NCI-H446 (cell line): ENCODE measurements at regions not wholly inside any gene's neighbourhood (a gene's known extent, or its start where the extent isn't known, plus 50 kb on each side); places are given as distances from the start of the nearest gene placed in this dataset.

ENCODE experiments used
- DNase-seq, 2 experiments: peaks; one replicate each; lab custom pipeline; 2025; lab: John Stamatoyannopoulos, UW

- no peak for DNase-seq
Measured at GRCh38 chr3:55175423-55175822, 247.6 kb upstream of the LRTM1 start.

GRCh38 chr3:55174747-55175146 is 246.9 kb upstream of the LRTM1 start:
- no peak for DNase-seq

GRCh38 chr3:55173504-55173903 is 245.6 kb upstream of the LRTM1 start:
- DNase-seq = no peak

- DNase-seq = no peak
Measured at GRCh38 chr3:55172913-55173312, 245.1 kb upstream of the LRTM1 start.

GRCh38 chr3:55170444-55170843 is 242.6 kb upstream of the LRTM1 start:
- DNase-seq = no peak

GRCh38 chr3:55169608-55170072 is 241.8 kb upstream of the LRTM1 start:
- DNase-seq = no peak

- DNase-seq = no peak
Measured at GRCh38 chr3:55169161-55169560, 241.3 kb upstream of the LRTM1 start.

GRCh38 chr3:55167586-55168317 is 239.9 kb upstream of the LRTM1 start:
- DNase-seq = no peak

- DNase-seq = no peak
Measured at GRCh38 chr3:55166576-55167555, 239.0 kb upstream of the LRTM1 start.

- DNase-seq = no peak
Measured at GRCh38 chr3:55165704-55166405, 238.0 kb upstream of the LRTM1 start.

- DNase-seq = no peak
Measured at GRCh38 chr3:55165278-55165677, 237.4 kb upstream of the LRTM1 start.

- no peak for DNase-seq
Measured at GRCh38 chr3:55164876-55165275, 237.0 kb upstream of the LRTM1 start.

- no peak for DNase-seq
Measured at GRCh38 chr3:55164191-55164590, 236.3 kb upstream of the LRTM1 start.

GRCh38 chr3:55163421-55163820 is 235.6 kb upstream of the LRTM1 start:
- no peak for DNase-seq

GRCh38 chr3:55162031-55162795 is 234.4 kb upstream of the LRTM1 start:
- DNase-seq = no peak

- DNase-seq = no peak
Measured at GRCh38 chr3:55161231-55161630, 233.4 kb upstream of the LRTM1 start.

- no peak for DNase-seq
Measured at GRCh38 chr3:55160241-55160983, 232.6 kb upstream of the LRTM1 start.

- no peak for DNase-seq
Measured at GRCh38 chr3:55159711-55160110, 231.9 kb upstream of the LRTM1 start.

- no peak for DNase-seq
Measured at GRCh38 chr3:55159016-55159415, 231.2 kb upstream of the LRTM1 start.

GRCh38 chr3:55158345-55158744 is 230.5 kb upstream of the LRTM1 start:
- no peak for DNase-seq

GRCh38 chr3:55157731-55158130 is 229.9 kb upstream of the LRTM1 start:
- no peak for DNase-seq
